ENCODE measurements at regions not wholly inside any gene's neighbourhood (a gene's known extent, or its start where the extent isn't known, plus 50 kb on each side); places are given as distances from the start of the nearest gene placed in this dataset.

GRCh38 chr2:120915670-120916069, 180.0 kb downstream of the GLI2 start:
- DNase-seq: no peak
- H3K27me3 ChIP-seq (ENCODE audit: low read depth): no peaks in the 10 kb centered on the region
- peak overlapping the region; percentile 83 for H3K27ac ChIP-seq (replicated peaks)
- no peak overlapping the region for H3K4me3 ChIP-seq
- no peaks in the 10 kb centered on the region for H3K9me3 ChIP-seq (replicated peaks)
- no peak for TF ChIP-seq CTCF (IDR thresholded peaks at IDR 0.05; ENCODE audit: borderline replicate concordance)
- intact Hi-C loops (cut with micrococcal nuclease): no loop called here
- no peaks in the 10 kb centered on the region for H3K36me3 ChIP-seq
- peaks cover 61% of the 10 kb centered on the region for H3K4me1 ChIP-seq

- Histone ChIP-seq H3K36me3 (no peaks in the 10 kb centered on the region), H3K9me3 (replicated peaks) (no peaks in the 10 kb centered on the region), H3K27ac (replicated peaks) (no peak overlapping the region), H3K4me1 (peaks cover 63% of the 10 kb centered on the region), H3K27me3 (ENCODE audit: low read depth) (no peaks in the 10 kb centered on the region), H3K4me3 (no peak overlapping the region)
- intact Hi-C loops (cut with micrococcal nuclease): no loop called here
- no peak for TF ChIP-seq CTCF (IDR thresholded peaks at IDR 0.05; ENCODE audit: borderline replicate concordance)
- no peak for DNase-seq
These were observed 180.8 kb downstream of the GLI2 start for GRCh38 chr2:120916446-120916845.

- DNase-seq: no peak
- intact Hi-C loops (cut with micrococcal nuclease): no loop called here
- H3K4me1 ChIP-seq: peaks cover 51% of the 10 kb centered on the region
These were observed 182.2 kb downstream of the GLI2 start for GRCh38 chr2:120917886-120918285.

GRCh38 chr2:120919216-120919615, 183.5 kb downstream of the GLI2 start:
- H3K27ac ChIP-seq (replicated peaks): no peak overlapping the region
- TF ChIP-seq CTCF (IDR thresholded peaks at IDR 0.05; ENCODE audit: borderline replicate concordance): no peak
- no peaks in the 10 kb centered on the region for H3K36me3 ChIP-seq
- no peaks in the 10 kb centered on the region for H3K9me3 ChIP-seq (replicated peaks)
- no peaks in the 10 kb centered on the region for H3K27me3 ChIP-seq (ENCODE audit: low read depth)
- intact Hi-C loops (cut with micrococcal nuclease): no loop called here
- peaks cover 38% of the 10 kb centered on the region for H3K4me1 ChIP-seq
- H3K4me3 ChIP-seq: no peak overlapping the region
- DNase-seq: no peak

More at GRCh38 chr2:120917886-120918285, 182.2 kb downstream of the GLI2 start:
- TF ChIP-seq CTCF (IDR thresholded peaks at IDR 0.05; ENCODE audit: borderline replicate concordance): no peak
- no peak overlapping the region for H3K4me3 ChIP-seq
- H3K27me3 ChIP-seq (ENCODE audit: low read depth): no peaks in the 10 kb centered on the region
- H3K36me3 ChIP-seq: no peaks in the 10 kb centered on the region
- H3K27ac ChIP-seq (replicated peaks): no peak overlapping the region
- H3K9me3 ChIP-seq (replicated peaks): no peaks in the 10 kb centered on the region

- no peak for TF ChIP-seq CTCF (IDR thresholded peaks at IDR 0.05; ENCODE audit: borderline replicate concordance)
- no peaks in the 10 kb centered on the region for H3K9me3 ChIP-seq (replicated peaks)
- DNase-seq: peak; percentile 49
- peaks cover 31% of the 10 kb centered on the region for H3K4me1 ChIP-seq
- H3K36me3 ChIP-seq: no peaks in the 10 kb centered on the region
- H3K4me3 ChIP-seq: no peak overlapping the region
- peak overlapping the region; percentile 50 for H3K27ac ChIP-seq (replicated peaks)
- intact Hi-C loops (cut with micrococcal nuclease): no loop called here
- H3K27me3 ChIP-seq (ENCODE audit: low read depth): no peaks in the 10 kb centered on the region
These were observed 184.2 kb downstream of the GLI2 start for GRCh38 chr2:120919771-120920453.

Data from left ventricle myocardium inferior (tissue), 1 donor.